HCT116 (cell line): ENCODE measurements at regions not wholly inside any gene's neighbourhood (a gene's known extent, or its start where the extent isn't known, plus 50 kb on each side); places are given as distances from the start of the nearest gene placed in this dataset.

Experiments used
- ATAC-seq: fragments of 200-7000 bp; cut with Tn5 transposase; 2 replicates; pipeline ENCODE4 v1.9.1; 2020; ENCODE audit warnings: mild to moderate bottlenecking, moderate library complexity
- BruUV-seq: library from RNA; stranded (reverse); fragments of 400-500 nt; replicated peaks from 2 replicates; lab custom pipeline; 2021; lab: Mats Ljungman, UMichigan
- CTCF ChIA-PET: fragments of 300-600 bp; sonication (Branson Sonifier 250); formaldehyde crosslinking; loops from one replicate; lab custom pipeline; 2021; ENCODE audit warnings: antibody characterized with exemption; lab: Charles Lee
- POLR2A ChIA-PET: fragments of 300-600, 350-600 bp; sonication (Branson Sonifier 250); formaldehyde crosslinking; loops from one replicate; lab custom pipeline; 2021; ENCODE audit warnings: antibody characterized with exemption; lab: Charles Lee
- RAD21 ChIA-PET, 2 experiments: fragments of 300-600 bp; sonication (Branson Sonifier 250); formaldehyde crosslinking; loops; one replicate each; lab custom pipeline; 2023; ENCODE audit warnings: low total read pairs in 2 of 2; ENCODE audit not compliant: uncharacterized antibody in 2 of 2, unreplicated experiment in 2 of 2, low non-redundant PET in 1 of 2; lab: Charles Lee
- DNase-seq: peaks from one replicate; pipeline ENCODE4 v3.0.0-alpha.2; 2010; ENCODE audit warnings: low read depth, low spot score
- H2AFZ ChIP-seq: fragments of 200-600 bp; shearing (Covaris generic), sonication (generic); 2 replicates; pipeline ENCODE4 v1.6.1; 2017; ENCODE audit warnings: low read depth, mixed run types, mixed read lengths, antibody characterized with exemption, low read length; ENCODE audit not compliant: poor library complexity, severe bottlenecking
- H3K27ac ChIP-seq: 2 replicates; pipeline ENCODE4 v1.5.1; 2012; ENCODE audit warnings: low read depth, low read length
- H3K27me3 ChIP-seq: fragments of 200-600 bp; sonication (generic); 2 replicates; pipeline ENCODE4 v1.6.1; 2016; ENCODE audit warnings: mixed run types, low read length, mixed read lengths; ENCODE audit not compliant: insufficient read depth
- H3K36me3 ChIP-seq, 2 experiments: fragments of 200-500 bp in 1 of 2; fragments of 200-600 bp in 1 of 2; sonication (Bioruptor generic) in 1 of 2; sonication (generic) in 1 of 2; 2 replicates each; pipeline versions ENCODE4 v1.5.1 to v1.6.1; 2014 to 2016; ENCODE audit warnings: low read length in 2 of 2, inconsistent platforms in 1 of 2, mixed read lengths in 1 of 2, mixed run types in 1 of 2; ENCODE audit not compliant: insufficient read depth in 2 of 2, control insufficient read depth in 1 of 2
- H3K4me1 ChIP-seq, 2 experiments: fragments of 200-600 bp in 1 of 2; sonication (generic) in 1 of 2; 2 replicates each; pipeline versions ENCODE4 v1.5.1 to v1.6.1; 2012 to 2017; ENCODE audit warnings: low read length in 2 of 2, inconsistent platforms in 1 of 2, mild to moderate bottlenecking in 1 of 2, mixed read lengths in 1 of 2, mixed run types in 1 of 2, moderate library complexity in 1 of 2; ENCODE audit not compliant: insufficient read depth in 2 of 2, control insufficient read depth in 1 of 2
- H3K4me2 ChIP-seq: fragments of 200-600 bp; sonication (generic); 2 replicates; pipeline ENCODE4 v1.6.1; 2017; ENCODE audit warnings: mixed run types, low read length, mixed read lengths
- H3K4me3 ChIP-seq, 2 experiments: fragments of 200-600 bp in 1 of 2; sonication (generic) in 1 of 2; replicated peaks in 1 of 2; 2 replicates each; pipeline ENCODE4 v1.5.1; 2011 to 2016; ENCODE audit warnings: low read length in 2 of 2, control low read depth in 1 of 2, low read depth in 1 of 2, mild to moderate bottlenecking in 1 of 2, mixed read lengths in 1 of 2, mixed run types in 1 of 2
- H3K79me2 ChIP-seq: fragments of 200-600 bp; sonication (generic); 2 replicates; pipeline ENCODE4 v1.6.1; 2017; ENCODE audit warnings: mild to moderate bottlenecking, mixed run types, low read length, moderate library complexity, mixed read lengths; ENCODE audit not compliant: insufficient read depth
- H3K9ac ChIP-seq: fragments of 200-600 bp; sonication (generic); 2 replicates; pipeline ENCODE4 v1.6.1; 2016; ENCODE audit warnings: low read length, mixed read lengths
- H3K9me2 ChIP-seq: fragments of 200-600 bp; sonication (generic), shearing (Covaris generic); 2 replicates; pipeline ENCODE4 v1.6.1; 2017; ENCODE audit warnings: mixed run types, mild to moderate bottlenecking, moderate library complexity; ENCODE audit not compliant: insufficient read depth
- H3K9me3 ChIP-seq, 2 experiments: fragments of 200-500 bp in 1 of 2; fragments of 200-600 bp in 1 of 2; sonication (Bioruptor generic) in 1 of 2; sonication (generic) in 1 of 2; 2 replicates each; pipeline ENCODE4 v1.6.1; 2014 to 2017; ENCODE audit warnings: low read length in 2 of 2, mixed read lengths in 2 of 2, inconsistent platforms in 1 of 2, low read depth in 1 of 2, mild to moderate bottlenecking in 1 of 2, mixed run types in 1 of 2, moderate library complexity in 1 of 2; ENCODE audit not compliant: control insufficient read depth in 1 of 2, insufficient read depth in 1 of 2
- H4K20me1 ChIP-seq: fragments of 200-600 bp; sonication (generic), shearing (Covaris generic); 2 replicates; pipeline ENCODE4 v1.6.1; 2017; ENCODE audit warnings: mixed run types, mild to moderate bottlenecking, moderate library complexity; ENCODE audit not compliant: insufficient read depth
- CEBPB ChIP-seq: IDR thresholded peaks from 2 replicates; pipeline ENCODE4 v1.6.1; 2012; ENCODE audit warnings: low read depth
- EGR1 ChIP-seq: IDR thresholded peaks from 2 replicates; pipeline ENCODE4 v1.6.1; 2012; ENCODE audit warnings: low read depth
- EZH2phosphoT487 ChIP-seq: fragments of 200-600 bp; IDR thresholded peaks from 2 replicates; pipeline ENCODE4 v1.6.1; 2018; ENCODE audit warnings: antibody characterized with exemption, borderline replicate concordance
- POLR2A ChIP-seq: IDR thresholded peaks from 2 replicates; pipeline ENCODE4 v1.7.0; 2011; ENCODE audit warnings: borderline replicate concordance; ENCODE audit not compliant: insufficient read depth, insufficient read length; ENCODE audit errors: extremely low read depth
- SIN3A ChIP-seq: IDR thresholded peaks from 2 replicates; pipeline ENCODE4 v1.6.1; 2012; ENCODE audit warnings: low read depth
- SP1 ChIP-seq: IDR thresholded peaks from 2 replicates; pipeline ENCODE4 v1.6.1; 2012; ENCODE audit warnings: low read depth
- TCF7L2 ChIP-seq: IDR thresholded peaks from 2 replicates; pipeline ENCODE4 v1.7.0; 2011; ENCODE audit warnings: borderline replicate concordance, inconsistent platforms; ENCODE audit not compliant: insufficient read depth, insufficient read length; ENCODE audit errors: extremely low read depth
- YY1 ChIP-seq: IDR thresholded peaks from 2 replicates; pipeline ENCODE4 v1.6.1; 2011; ENCODE audit warnings: low read length, low read depth, moderate library complexity, mild to moderate bottlenecking; ENCODE audit not compliant: insufficient replicate concordance; ENCODE audit errors: extremely low read depth
- ZFX ChIP-seq: fragments of 450-650 bp; IDR thresholded peaks from 2 replicates; pipeline ENCODE4 v1.6.1; 2017
- intact Hi-C: fragments of 100-400 bp; cut with micrococcal nuclease; formaldehyde crosslinking; loops from 2 replicates; pipeline ENCODE4 v1.10.0; 2022
- TF ChIP-seq, protein P1 (sequence below): IDR thresholded peaks from 2 replicates; pipeline ENCODE4 v1.6.1; 2012

GRCh38 chr2:15693382-15693781, 101.7 kb downstream of the DDX1 start:
- H3K79me2 ChIP-seq = no peaks in the 10 kb centered on the region
- no peaks in the 10 kb centered on the region for H3K4me1 ChIP-seq
- H3K27me3 ChIP-seq = peaks cover 11% of the 10 kb centered on the region
- H3K36me3 ChIP-seq = no peaks in the 10 kb centered on the region
- no peak overlapping the region for H3K4me3 ChIP-seq
- RAD21 ChIA-PET = no interaction called here
- no peak overlapping the region for H3K4me2 ChIP-seq
- no TSS peak for BruUV-seq
- no peaks in the 10 kb centered on the region for H3K9me2 ChIP-seq
- DNase-seq (no peak), ATAC-seq (no peak)
- CTCF ChIA-PET = no interaction called here
- no peak overlapping the region for H2AFZ ChIP-seq
- no peak for TF ChIP-seq CEBPB
- TF ChIP-seq TCF7L2 = no peak
- no peak for TF ChIP-seq SP1
- no peak for TF ChIP-seq YY1
- no peak overlapping the region for H3K9ac ChIP-seq
- no peak overlapping the region for H3K27ac ChIP-seq
- POLR2A ChIA-PET = no interaction called here
- H4K20me1 ChIP-seq = no peaks in the 10 kb centered on the region
- H3K9me3 ChIP-seq = no peaks in the 10 kb centered on the region
- intact Hi-C loops = no loop called here

DNA sequence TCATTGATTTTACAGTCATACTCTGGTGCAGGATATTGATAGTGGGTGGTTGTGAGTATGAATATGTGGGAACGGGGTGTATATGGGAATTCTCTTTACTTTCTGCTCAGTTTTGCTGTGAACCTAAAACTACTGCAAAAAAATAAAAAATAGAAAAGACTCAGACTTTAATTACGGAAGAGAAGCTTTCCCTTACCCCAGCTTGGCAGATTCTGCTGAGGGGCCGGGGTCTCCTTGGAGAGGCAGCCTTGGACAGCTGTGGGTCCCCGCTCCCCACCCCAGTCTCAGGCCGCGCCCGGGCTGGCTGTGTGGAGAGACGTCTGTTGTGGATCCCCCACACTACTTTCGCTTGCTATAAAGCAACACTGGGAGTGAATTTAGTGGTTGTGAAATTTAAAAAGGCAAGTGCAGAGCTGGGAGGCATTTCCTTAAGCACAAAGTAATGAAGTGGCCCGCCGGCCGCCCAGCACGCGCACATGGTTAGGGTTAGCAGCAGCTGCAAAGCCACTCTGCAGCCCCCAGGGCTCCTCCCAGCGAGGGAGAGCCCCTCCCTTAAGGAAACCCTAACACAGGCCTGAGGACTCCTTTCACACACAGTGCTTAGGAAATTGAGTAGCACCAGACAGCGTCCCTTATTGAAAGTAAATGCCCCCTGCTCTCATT, 102.4 kb downstream of the DDX1 start:
- H3K9me3 ChIP-seq = no peaks in the 10 kb centered on the region
- DNase-seq = no peak
- H3K4me3 ChIP-seq = no peak overlapping the region
- no peaks in the 10 kb centered on the region for H4K20me1 ChIP-seq
- POLR2A ChIA-PET = no interaction called here
- no peak overlapping the region for H3K9ac ChIP-seq
- no peak overlapping the region for H2AFZ ChIP-seq
- H3K4me1 ChIP-seq = no peaks in the 10 kb centered on the region
- no peaks in the 10 kb centered on the region for H3K79me2 ChIP-seq
- H3K36me3 ChIP-seq = no peaks in the 10 kb centered on the region
- CTCF ChIA-PET = no interaction called here
- TF ChIP-seq TCF7L2 = no peak
- TF ChIP-seq, protein P1, sequence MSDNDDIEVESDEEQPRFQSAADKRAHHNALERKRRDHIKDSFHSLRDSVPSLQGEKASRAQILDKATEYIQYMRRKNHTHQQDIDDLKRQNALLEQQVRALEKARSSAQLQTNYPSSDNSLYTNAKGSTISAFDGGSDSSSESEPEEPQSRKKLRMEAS = no peak
- TF ChIP-seq POLR2A = no peak
- no peak for TF ChIP-seq SIN3A
- no peak for TF ChIP-seq ZFX
- no peak for TF ChIP-seq YY1
- no peak for TF ChIP-seq EZH2phosphoT487
- TF ChIP-seq EGR1 = no peak
- intact Hi-C loops = no loop called here
- H3K27me3 ChIP-seq = peaks cover 7% of the 10 kb centered on the region; the same call in 1 of the 2 replicates
- BruUV-seq = no TSS peak
- RAD21 ChIA-PET = no interaction called here
- no peak for ATAC-seq
- H3K27ac ChIP-seq = no peak overlapping the region
- no peak overlapping the region for H3K4me2 ChIP-seq
- no peaks in the 10 kb centered on the region for H3K9me2 ChIP-seq
